ENCODE measurements at regions not wholly inside any gene's neighbourhood (a gene's known extent, or its start where the extent isn't known, plus 50 kb on each side); places are given as distances from the start of the nearest gene placed in this dataset.

DNA sequence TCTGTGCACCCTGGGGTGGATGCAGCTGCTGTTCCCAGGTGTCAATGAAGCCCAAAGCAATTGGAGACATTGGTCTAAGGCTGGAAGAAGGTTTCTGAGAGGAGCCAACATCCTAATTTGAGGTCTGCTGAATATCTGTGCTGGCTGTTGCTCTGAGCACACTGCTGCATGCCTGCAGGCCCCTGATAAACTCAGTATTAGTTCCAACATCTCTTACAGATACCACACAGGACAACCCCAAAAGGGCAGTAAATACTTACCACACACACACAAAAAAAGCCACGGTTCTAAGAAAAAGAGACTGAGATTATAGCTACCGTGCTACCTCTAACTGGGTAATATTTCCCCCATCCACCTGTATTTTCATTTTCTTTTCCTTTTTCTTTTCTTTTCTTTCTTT, 164.3 kb upstream of the SOX4 start:
- TF ChIP-seq, protein P1, sequence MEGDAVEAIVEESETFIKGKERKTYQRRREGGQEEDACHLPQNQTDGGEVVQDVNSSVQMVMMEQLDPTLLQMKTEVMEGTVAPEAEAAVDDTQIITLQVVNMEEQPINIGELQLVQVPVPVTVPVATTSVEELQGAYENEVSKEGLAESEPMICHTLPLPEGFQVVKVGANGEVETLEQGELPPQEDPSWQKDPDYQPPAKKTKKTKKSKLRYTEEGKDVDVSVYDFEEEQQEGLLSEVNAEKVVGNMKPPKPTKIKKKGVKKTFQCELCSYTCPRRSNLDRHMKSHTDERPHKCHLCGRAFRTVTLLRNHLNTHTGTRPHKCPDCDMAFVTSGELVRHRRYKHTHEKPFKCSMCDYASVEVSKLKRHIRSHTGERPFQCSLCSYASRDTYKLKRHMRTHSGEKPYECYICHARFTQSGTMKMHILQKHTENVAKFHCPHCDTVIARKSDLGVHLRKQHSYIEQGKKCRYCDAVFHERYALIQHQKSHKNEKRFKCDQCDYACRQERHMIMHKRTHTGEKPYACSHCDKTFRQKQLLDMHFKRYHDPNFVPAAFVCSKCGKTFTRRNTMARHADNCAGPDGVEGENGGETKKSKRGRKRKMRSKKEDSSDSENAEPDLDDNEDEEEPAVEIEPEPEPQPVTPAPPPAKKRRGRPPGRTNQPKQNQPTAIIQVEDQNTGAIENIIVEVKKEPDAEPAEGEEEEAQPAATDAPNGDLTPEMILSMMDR (conservative IDR thresholded peaks at IDR 0.05 in 1 of 2, IDR thresholded peaks at IDR 0.05 in 1 of 2; ENCODE audit: low read depth in 1 of 2, low read length in 2 of 2), result no peak
- no peak for TF ChIP-seq EZH2 (IDR thresholded peaks at IDR 0.05; ENCODE audit: low read length, missing control alignments)

Data from fibroblast of lung (primary cell).